Stimulated activated CD8-positive, alpha-beta memory T cell treated with anti-CD3 and anti-CD28 coated beads, Interleukin-15, amount 100 ng/mL, for 48 hours (primary cell): ENCODE measurements at regions not wholly inside any gene's neighbourhood (a gene's known extent, or its start where the extent isn't known, plus 50 kb on each side); places are given as distances from the start of the nearest gene placed in this dataset.

Source experiments
- DNase-seq, 2 donors: peaks; one replicate each; pipeline ENCODE4 v3.0.0-alpha.2; 2020; ENCODE audit warnings: low read depth in 2 of 2

- no peak for DNase-seq
Observed at GRCh38 chr15:70308735-70309434, 211.2 kb upstream of the TLE3 start.

DNA sequence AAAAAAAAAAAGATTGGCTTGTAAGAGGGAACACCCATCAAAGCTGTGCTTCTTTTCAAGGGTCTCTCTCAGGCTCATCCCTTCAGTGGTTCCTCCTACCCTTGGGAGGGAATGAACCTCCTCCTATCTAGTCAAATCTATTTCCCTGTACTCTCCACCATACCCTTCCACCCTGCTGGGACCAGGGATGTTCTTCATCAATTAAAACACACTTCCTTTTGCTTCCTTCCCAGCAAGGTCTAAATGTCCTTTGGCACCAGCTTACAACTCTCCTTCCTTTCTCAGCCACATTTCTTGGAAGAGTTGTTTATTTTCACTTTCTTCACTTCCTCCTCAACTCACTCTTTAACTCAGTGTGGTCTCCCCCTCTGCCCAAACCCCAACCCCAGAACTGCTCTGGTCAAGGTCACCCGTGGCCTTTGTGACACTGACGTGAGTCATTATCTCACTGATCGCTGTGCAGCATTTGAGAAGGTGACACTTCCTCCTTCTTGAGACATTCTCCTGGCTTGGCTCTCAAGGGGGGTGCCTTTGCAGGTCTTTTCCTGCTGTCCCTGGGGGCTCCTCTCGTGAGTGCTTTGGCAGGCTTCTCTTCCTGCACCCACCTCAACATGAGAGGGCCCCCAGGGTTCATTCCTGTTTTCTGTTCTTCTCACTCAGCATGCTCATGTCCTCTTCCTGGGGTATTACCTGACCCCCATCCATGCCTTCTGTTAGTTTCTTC, 210.5 kb upstream of the TLE3 start:
- peak; percentile 23 to 52 for DNase-seq

- DNase-seq = no peak
Observed at GRCh38 chr15:70306582-70306981, 208.9 kb upstream of the TLE3 start.

GRCh38 chr15:70306081-70306480, 208.4 kb upstream of the TLE3 start:
- no peak for DNase-seq

DNA sequence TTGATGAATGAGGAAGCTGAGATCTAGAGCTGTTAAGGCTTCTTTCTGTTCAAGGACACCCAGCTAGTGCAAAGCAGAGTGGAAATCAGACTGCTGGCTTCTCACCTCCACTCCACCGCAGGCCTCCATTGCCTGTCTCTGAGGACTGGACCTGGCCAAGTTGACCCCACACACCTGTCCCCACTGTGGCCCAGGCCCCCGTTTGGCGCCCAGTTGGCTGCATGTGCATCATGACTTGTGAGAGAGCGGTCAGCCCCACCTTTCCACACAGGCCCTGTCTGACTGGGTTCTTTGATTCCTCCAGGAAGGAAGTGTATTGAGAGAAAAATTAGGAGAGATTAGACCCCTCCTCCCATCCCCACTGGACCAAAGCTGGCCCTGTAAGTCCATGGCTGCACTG, 206.3 kb upstream of the TLE3 start:
- DNase-seq = no peak

DNA sequence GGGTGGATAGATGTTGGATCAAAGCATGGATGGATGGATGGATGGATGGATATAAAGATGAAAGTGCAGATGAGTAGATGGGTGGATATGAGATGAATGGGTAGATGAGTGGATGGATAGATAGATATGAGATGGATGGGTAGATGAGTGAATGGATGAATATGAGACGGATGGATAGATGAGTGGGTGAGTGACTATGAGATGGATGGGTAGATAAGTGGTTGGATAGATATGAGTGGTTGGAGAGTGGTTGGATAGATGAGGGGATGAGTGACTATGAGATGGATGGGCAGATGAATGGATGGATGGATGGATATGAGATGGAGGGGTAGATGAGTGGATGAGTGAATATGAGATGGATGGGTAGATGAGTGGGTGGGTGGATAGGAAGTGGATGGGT, 204.6 kb upstream of the TLE3 start:
- no peak for DNase-seq

DNA sequence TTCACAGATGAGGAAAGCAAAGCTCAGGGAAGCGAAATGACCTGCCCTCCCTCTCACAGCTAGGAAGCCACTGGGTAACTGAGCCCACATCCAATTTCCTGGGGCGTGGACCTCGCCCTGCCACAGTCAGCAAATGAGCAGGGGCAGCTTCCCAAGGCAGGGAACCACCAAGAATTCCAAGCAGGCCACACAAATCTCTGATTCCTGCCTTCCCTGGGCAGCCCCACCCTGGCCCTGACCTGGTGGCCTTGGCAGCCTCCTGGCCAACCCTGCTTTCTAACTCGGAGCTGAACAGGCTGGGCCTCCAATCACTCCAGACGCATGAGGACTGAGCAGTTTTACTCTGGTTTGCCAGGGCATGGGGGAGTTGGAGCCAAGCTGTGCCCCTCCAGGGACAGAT, 203.7 kb upstream of the TLE3 start:
- DNase-seq = no peak

GRCh38 chr15:70299931-70300869, 202.5 kb upstream of the TLE3 start:
- peak; percentile 74 to 76 for DNase-seq

GRCh38 chr15:70297465-70298058, 199.8 kb upstream of the TLE3 start:
- no peak for DNase-seq

DNA sequence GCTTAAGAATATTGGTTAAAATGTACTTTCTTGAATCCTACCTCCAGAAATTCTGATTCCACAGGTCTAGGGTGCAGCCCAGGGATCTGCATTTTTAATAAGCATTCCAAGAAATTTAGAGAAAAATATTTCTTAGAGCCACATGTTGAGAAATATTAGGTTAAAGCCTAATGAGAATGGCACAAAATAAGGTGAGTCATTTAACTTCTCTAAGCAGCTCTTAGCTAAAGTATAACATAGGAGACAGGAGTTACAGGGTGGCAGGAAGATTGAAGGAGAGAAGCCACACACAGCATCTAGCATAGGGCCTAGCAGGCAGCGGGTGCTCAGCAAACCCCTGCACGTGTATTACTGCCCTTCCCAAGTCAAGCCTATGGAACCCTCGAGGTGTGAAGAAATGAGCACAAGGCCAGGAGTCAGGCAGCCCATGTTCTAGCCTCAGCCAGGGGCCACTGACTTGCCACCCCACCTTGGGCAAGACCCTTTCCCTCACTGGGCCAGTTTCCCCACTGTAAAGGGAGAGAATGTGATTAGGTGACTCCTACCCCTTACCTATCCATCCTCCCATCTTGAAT, 197.1 kb upstream of the TLE3 start:
- no peak for DNase-seq

DNA sequence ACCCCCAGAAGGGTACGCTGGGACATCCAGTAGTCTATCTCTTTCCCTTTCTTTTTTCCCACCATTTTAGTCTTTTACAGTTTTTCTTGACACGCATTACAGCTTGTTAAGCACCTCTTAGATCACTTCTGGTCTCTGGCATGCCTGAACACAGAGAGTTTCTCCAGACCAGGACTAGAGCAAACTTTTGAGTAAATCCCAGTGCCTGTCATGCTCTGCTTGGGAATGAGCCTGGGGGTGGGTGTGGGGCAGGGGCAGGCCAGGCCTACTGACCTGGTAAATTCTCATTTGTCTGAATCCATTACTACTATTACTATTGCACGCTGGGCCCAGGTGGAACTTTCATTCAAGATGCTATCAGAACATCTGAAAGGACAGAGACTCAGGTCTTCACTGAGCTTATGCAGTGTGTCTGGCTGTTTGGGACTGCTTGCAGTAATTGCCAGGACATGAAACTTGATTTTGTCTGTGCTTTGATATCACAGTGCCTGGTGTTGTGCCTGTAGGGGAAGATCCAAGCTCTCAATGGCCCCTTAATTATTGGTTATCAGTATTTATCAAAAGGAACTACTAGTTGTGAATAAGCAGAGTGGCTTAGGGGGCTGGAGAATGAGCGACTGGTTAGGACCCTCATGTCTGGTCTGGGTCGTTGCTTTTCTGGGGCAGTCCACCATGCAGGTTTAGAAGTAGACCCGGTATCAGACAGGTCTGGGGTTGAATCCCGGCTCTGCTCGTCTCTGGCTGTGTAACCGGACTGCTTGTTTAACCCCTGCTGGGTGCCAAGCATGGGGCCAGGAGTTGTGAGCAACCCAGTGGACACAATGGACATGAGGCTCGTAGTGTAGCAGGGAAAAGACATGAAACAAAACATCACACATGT, 196.1 kb upstream of the TLE3 start:
- DNase-seq = no peak

DNA sequence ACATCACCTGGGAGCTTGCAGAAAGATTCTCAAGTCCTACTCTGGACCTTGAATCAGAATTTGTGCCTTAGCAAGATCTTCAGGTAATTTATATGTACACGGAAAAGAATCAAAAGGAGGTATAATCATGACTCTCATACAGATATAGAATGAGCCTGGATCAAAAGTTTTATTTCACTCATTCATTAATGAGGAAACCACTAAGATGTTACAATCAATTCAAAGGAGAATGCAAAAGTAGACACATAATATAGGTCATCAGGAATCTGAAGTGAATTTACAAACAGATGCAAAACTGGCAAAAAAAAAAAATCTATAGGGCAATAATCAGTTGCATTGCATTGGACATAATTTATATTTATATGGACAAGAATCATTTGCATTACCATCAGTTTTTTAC, 195.4 kb upstream of the TLE3 start:
- DNase-seq = no peak

DNA sequence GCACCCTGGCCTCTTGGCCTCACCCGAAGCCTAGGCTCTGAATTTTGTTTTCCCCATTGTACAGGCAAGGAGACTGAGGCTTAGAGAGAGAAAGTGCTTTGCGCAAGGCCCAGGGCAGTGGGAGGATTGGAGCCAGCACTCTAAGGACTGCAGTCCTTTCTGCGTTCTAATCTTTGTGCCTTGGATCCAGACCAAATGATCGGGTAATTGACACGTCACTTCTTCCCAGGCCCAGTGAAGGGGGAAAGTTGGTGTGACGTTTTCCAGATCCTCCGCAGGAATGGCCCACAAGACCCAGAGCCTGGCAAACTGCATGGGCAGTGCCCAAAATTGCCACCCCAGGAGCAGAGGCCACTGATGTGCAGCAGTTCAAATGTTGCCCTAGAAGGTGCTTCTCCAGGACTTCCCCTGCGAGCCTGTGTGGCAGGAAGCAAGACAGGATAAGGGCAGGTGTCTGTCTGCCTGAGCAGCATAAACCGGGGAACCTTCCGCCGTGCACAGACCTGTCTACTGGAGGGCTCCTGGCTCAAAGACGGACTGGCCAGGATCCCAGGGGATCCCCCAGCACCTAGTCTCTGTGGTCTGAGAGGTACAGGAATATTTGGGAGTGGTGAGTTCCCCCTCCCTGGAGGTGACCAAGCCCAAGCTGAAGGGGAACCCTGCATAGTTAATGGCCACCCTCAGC, 194.5 kb upstream of the TLE3 start:
- DNase-seq = no peak

DNA sequence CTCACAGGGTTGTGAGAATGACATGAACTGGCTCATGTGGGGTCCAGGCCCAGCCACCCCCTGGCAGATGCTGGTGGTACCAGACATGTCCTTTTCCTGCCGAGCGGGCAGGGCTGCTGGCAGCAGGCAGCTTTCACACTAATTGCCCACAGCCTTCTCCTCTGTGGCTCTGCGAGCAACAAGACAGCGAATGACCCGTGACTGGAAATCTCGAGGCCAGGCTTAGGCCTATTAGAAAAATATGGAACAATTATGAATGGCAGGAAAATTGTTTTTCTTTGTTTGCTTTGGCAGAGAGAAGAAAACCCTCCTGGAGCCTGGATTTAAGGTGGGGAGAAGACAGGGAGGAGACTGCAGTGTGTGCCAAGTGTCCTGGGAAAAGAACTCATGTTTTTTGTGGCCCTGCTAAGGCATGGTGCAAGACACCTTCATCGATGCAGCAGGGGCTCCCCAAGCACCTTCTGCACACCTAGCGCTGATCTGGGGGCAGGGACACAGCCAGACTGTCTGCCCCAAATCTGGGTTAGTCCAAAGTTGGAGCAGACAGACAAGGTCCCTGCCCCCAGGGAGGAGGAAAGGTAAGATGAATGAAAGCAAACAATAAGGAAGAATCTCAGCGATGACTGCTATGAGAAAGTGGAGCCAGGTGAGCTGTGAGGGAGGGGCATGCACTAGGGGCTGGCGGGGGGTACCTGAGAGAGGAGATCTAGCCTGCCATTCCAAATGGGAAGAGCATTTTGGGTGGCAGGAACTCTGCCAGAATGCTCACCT, 193.8 kb upstream of the TLE3 start:
- no peak for DNase-seq

DNA sequence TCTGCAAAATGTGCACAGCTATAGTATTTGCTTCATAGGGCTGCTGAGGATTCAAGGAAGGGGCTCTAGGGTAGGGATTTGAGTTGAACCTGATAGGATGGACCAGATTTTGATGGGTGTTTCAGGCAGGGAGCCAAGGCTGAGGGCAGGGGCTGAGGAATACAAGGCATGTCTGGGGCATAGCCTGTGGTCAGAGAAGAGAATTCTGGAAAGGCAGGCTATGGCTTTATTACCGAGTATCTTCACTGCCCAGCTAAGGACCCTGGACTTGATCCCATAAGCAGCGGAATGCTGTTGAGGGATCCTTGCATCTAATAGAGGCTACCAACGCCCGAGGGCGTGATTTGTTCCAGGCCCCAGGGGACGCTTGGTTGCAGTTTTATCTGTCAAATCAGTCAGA, 193.0 kb upstream of the TLE3 start:
- DNase-seq = no peak

- no peak for DNase-seq
Observed at GRCh38 chr15:70289191-70289955, 191.7 kb upstream of the TLE3 start.

GRCh38 chr15:70286113-70286806, 188.5 kb upstream of the TLE3 start:
- no peak for DNase-seq
